HG02610 (cell line): ENCODE measurements at regions not wholly inside any gene's neighbourhood (a gene's known extent, or its start where the extent isn't known, plus 50 kb on each side); places are given as distances from the start of the nearest gene placed in this dataset.
A peak's percentile ranks its signal among the peaks of the same experiment; 100 is the strongest.

Source experiments
- ATAC-seq: cut with Tn5 transposase; IDR thresholded peaks from one replicate; pipeline ENCODE4 v1.9.1; 2021; ENCODE audit warnings: mild to moderate bottlenecking, moderate library complexity; ENCODE audit not compliant: unreplicated experiment

DNA sequence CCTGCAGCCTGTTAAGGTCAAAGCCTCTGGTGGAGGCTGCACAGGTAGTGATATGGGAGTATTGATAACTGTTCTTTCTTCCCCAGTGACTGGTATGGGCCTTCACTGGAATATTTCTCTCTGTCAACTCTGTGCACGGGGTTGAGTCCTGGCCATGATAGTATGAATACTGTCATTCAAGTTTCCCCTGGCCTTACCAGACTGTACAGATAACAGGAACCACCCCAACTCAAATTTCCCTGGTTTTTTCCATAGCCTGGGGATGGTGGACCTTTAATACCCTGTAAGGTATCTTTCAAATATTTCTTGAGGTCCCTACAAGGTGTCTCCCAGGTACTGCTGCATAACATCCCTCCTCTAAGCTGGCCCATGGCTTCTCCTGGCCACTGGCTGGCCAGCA is 51.4 kb upstream of the TNFAIP3 start:
- peak; percentile 23 for ATAC-seq

GRCh38 chr6:137816133-137816579 is 50.9 kb upstream of the TNFAIP3 start:
- ATAC-seq = no peak

GRCh38 chr6:137816688-137817618 is 50.1 kb upstream of the TNFAIP3 start:
- no peak for ATAC-seq
